H9 (cell line): ENCODE measurements at regions not wholly inside any gene's neighbourhood (a gene's known extent, or its start where the extent isn't known, plus 50 kb on each side); places are given as distances from the start of the nearest gene placed in this dataset.

Source experiments
- DNase-seq: peaks from one replicate; pipeline ENCODE4 v3.0.0-alpha.2; 2017
- H2AFZ ChIP-seq: one replicate; pipeline ENCODE4 v1.6.1; 2013; ENCODE audit warnings: mild to moderate bottlenecking, low read length, control low read depth, moderate library complexity
- H2AK5ac ChIP-seq: 2 replicates; pipeline ENCODE4 v1.6.1; 2013; ENCODE audit warnings: low read length, control low read depth, mixed read lengths; ENCODE audit not compliant: insufficient read length
- H2BK120ac ChIP-seq: one replicate; pipeline ENCODE4 v1.6.1; 2013; ENCODE audit warnings: low read depth, mild to moderate bottlenecking, low read length, control low read depth, inconsistent platforms; ENCODE audit not compliant: poor library complexity, severe bottlenecking
- H2BK12ac ChIP-seq: 2 replicates; pipeline ENCODE4 v1.6.1; 2013; ENCODE audit warnings: low read length, control low read depth, mixed read lengths, low read depth; ENCODE audit not compliant: insufficient read length
- H2BK15ac ChIP-seq: 2 replicates; pipeline ENCODE4 v1.6.1; 2013; ENCODE audit warnings: low read depth, low read length, control low read depth
- H2BK20ac ChIP-seq: one replicate; pipeline ENCODE4 v1.6.1; 2013; ENCODE audit warnings: low read depth, mild to moderate bottlenecking, low read length, control low read depth, inconsistent platforms; ENCODE audit not compliant: poor library complexity, severe bottlenecking
- H2BK5ac ChIP-seq: 2 replicates; pipeline ENCODE4 v1.6.1; 2013; ENCODE audit warnings: low read length, control low read depth, mixed read lengths; ENCODE audit not compliant: insufficient read length
- H3K14ac ChIP-seq: 2 replicates; pipeline ENCODE4 v1.6.1; 2013; ENCODE audit warnings: low read length, control low read depth; ENCODE audit not compliant: insufficient read depth
- H3K18ac ChIP-seq: 2 replicates; pipeline ENCODE4 v1.6.1; 2013; ENCODE audit warnings: low read depth, mild to moderate bottlenecking, mixed read lengths, low read length, control low read depth; ENCODE audit not compliant: insufficient read length
- H3K23ac ChIP-seq: 2 replicates; pipeline ENCODE4 v1.6.1; 2013; ENCODE audit warnings: low read length, control low read depth, mixed read lengths, low read depth; ENCODE audit not compliant: insufficient read length
- H3K23me2 ChIP-seq: 2 replicates; pipeline ENCODE4 v1.6.1; 2013; ENCODE audit warnings: low read depth, mild to moderate bottlenecking, mixed read lengths, low read length, control low read depth; ENCODE audit not compliant: insufficient read length, poor library complexity, severe bottlenecking
- H3K27ac ChIP-seq: 2 replicates; pipeline ENCODE4 v1.5.1; 2013; ENCODE audit warnings: low read length, control low read depth, mixed read lengths, low read depth; ENCODE audit not compliant: insufficient read length
- H3K27me3 ChIP-seq: 2 replicates; pipeline ENCODE4 v1.6.1; 2013; ENCODE audit warnings: low read length, control low read depth, inconsistent platforms; ENCODE audit not compliant: insufficient read depth
- H3K4ac ChIP-seq: 2 replicates; pipeline ENCODE4 v1.6.1; 2013; ENCODE audit warnings: low read depth, mild to moderate bottlenecking, control low read depth, inconsistent platforms, low read length, moderate library complexity
- H3K4me1 ChIP-seq: 2 replicates; pipeline ENCODE4 v1.6.1; 2013; ENCODE audit warnings: low read length, control low read depth, inconsistent platforms; ENCODE audit not compliant: insufficient read depth
- H3K4me2 ChIP-seq: 2 replicates; pipeline ENCODE4 v1.6.1; 2013; ENCODE audit warnings: low read length, control low read depth, mixed read lengths; ENCODE audit not compliant: insufficient read length, insufficient read depth
- H3K56ac ChIP-seq: 2 replicates; pipeline ENCODE4 v1.6.1; 2013; ENCODE audit warnings: low read depth, mild to moderate bottlenecking, mixed read lengths, low read length, control low read depth; ENCODE audit not compliant: insufficient read length
- H3K79me1 ChIP-seq: 2 replicates; pipeline ENCODE4 v1.6.1; 2013; ENCODE audit warnings: low read depth, mild to moderate bottlenecking, moderate library complexity, low read length, control low read depth, inconsistent platforms; ENCODE audit not compliant: insufficient read depth, poor library complexity, severe bottlenecking
- H3K79me2 ChIP-seq: 2 replicates; pipeline ENCODE4 v1.6.1; 2013; ENCODE audit warnings: low read length, control low read depth, inconsistent platforms; ENCODE audit not compliant: insufficient read depth
- H3K9ac ChIP-seq: 2 replicates; pipeline ENCODE4 v1.6.1; 2013; ENCODE audit warnings: low read length, control low read depth, mixed read lengths; ENCODE audit not compliant: insufficient read length; ENCODE audit errors: extremely low read depth
- H3K9me3 ChIP-seq: one replicate; pipeline ENCODE4 v1.6.1; 2013; ENCODE audit warnings: low read depth, low read length, inconsistent platforms; ENCODE audit not compliant: control insufficient read depth
- H3T11ph ChIP-seq: one replicate; pipeline ENCODE4 v1.6.1; 2013; ENCODE audit warnings: mild to moderate bottlenecking, low read length, control low read depth, inconsistent platforms
- H4K20me1 ChIP-seq: one replicate; pipeline ENCODE4 v1.6.1; 2013; ENCODE audit not compliant: control insufficient read depth, insufficient read length, insufficient read depth
- H4K5ac ChIP-seq: 2 replicates; pipeline ENCODE4 v1.6.1; 2013; ENCODE audit warnings: low read depth, mild to moderate bottlenecking, mixed read lengths, low read length, control low read depth; ENCODE audit not compliant: insufficient read length
- H4K8ac ChIP-seq: replicated peaks from 2 replicates; pipeline ENCODE4 v1.6.1; 2013; ENCODE audit warnings: low read length, control low read depth, mixed read lengths, low read depth; ENCODE audit not compliant: insufficient read length
- H4K91ac ChIP-seq: 2 replicates; pipeline ENCODE4 v1.6.1; 2013; ENCODE audit warnings: low read depth, mild to moderate bottlenecking, moderate library complexity, mixed read lengths, low read length, control low read depth; ENCODE audit not compliant: insufficient read length
- H3K27ac Mint-ChIP-seq, 3 experiments: 2 replicates in 2 of 3; 3 replicates in 1 of 3; pipeline ENCODE4 v1.8.0; 2020 to 2021; ENCODE audit warnings: mixed read lengths in 3 of 3, mild to moderate bottlenecking in 1 of 3, moderate library complexity in 1 of 3
- H3K27me3 Mint-ChIP-seq: 2 replicates; pipeline ENCODE4 v1.8.0; 2021; ENCODE audit warnings: low read depth, mild to moderate bottlenecking, moderate library complexity, mixed read lengths
- H3K36me3 Mint-ChIP-seq, 3 experiments: 2 replicates in 2 of 3; 3 replicates in 1 of 3; pipeline ENCODE4 v1.8.0; 2020 to 2021; ENCODE audit warnings: low read depth in 3 of 3, mixed read lengths in 3 of 3; ENCODE audit not compliant: insufficient read depth in 1 of 3
- H3K4me1 Mint-ChIP-seq, 2 experiments: 2 replicates each; pipeline ENCODE4 v1.8.0; 2020; ENCODE audit warnings: mixed read lengths in 2 of 2
- H3K4me3 Mint-ChIP-seq, 2 experiments: 2 replicates in 1 of 2; 3 replicates in 1 of 2; pipeline ENCODE4 v1.8.0; 2020 to 2021; ENCODE audit warnings: mild to moderate bottlenecking in 2 of 2, mixed read lengths in 2 of 2, moderate library complexity in 1 of 2
- H3K9me3 Mint-ChIP-seq, 2 experiments: 2 replicates in 1 of 2; 3 replicates in 1 of 2; pipeline ENCODE4 v1.8.0; 2020; ENCODE audit warnings: mild to moderate bottlenecking in 2 of 2, mixed read lengths in 2 of 2, moderate library complexity in 1 of 2
- WGBS: extraction: QIAGEN DNeasy Blood & Tissue Kit; methylation state at CpG from one replicate; pipeline ENCODE4 v1.1.7; 2013; ENCODE audit warnings: missing lambda C conversion rate, low lambda C conversion rate, mixed read lengths; ENCODE audit not compliant: insufficient read length; ENCODE audit errors: extremely low coverage; 5-methylcytosine and 5-hydroxymethylcytosine counted together
- TF ChIP-seq, protein P1 (sequence below): fragments of 200-600 bp; sonication (generic); conservative IDR thresholded peaks from 3 replicates; pipeline ENCODE4 v1.8.0; 2021; ENCODE audit warnings: antibody characterized with exemption, mild to moderate bottlenecking

DNA sequence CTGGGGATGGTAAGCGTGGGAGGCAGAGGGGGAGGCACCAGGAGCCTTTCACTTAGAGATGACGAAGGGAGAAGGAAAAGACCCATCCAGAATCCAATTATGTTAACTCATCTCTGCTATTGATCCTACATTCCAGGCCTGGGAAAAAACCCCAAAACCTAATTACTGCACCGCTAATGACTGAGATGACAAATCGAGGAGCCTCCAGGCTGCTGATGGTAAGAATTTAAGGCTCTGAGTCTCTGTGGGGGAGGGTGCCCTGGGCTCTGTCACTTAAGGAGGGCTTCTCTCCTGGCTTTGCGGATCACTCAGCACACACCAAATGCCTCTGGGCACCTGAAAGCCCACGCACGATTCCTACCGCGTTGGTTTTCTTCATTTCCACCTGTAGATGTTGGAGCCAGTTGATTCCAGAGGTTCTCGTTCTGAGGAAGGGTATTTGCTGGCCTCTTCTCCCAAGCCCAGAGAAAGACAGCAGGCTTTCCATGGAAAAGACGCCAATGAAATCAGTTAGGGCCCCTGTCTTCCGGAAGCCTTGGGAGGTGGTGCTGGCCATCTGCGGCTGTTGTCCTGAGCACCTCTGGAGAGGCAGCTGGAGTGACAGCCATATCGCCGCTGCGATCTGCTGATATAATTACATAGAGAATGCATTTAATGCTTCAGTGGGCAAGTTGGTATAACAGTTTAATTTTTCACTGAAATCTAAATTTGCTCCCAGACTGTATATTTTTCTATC, 751.2 kb downstream of the BRD1 start:
- no peaks in the 10 kb centered on the region for H3K4me1 Mint-ChIP-seq
- no peak overlapping the region for H3K4me2 ChIP-seq
- no peaks in the 10 kb centered on the region for H3K79me1 ChIP-seq
- no peak overlapping the region for H2AFZ ChIP-seq
- no peak overlapping the region; a peak in 1 of 7 replicates for H3K27ac Mint-ChIP-seq
- H2BK5ac ChIP-seq, result no peak overlapping the region
- H3K9me3 Mint-ChIP-seq, result no peaks in the 10 kb centered on the region
- no peaks in the 10 kb centered on the region for H3K36me3 Mint-ChIP-seq
- no peaks in the 10 kb centered on the region for H3K4me1 ChIP-seq
- H2BK20ac ChIP-seq, result no peak overlapping the region
- H2BK120ac ChIP-seq, result no peak overlapping the region
- H3K4ac ChIP-seq, result no peak overlapping the region
- H3K9me3 ChIP-seq, result no peaks in the 10 kb centered on the region
- no CpG with 5 or more reads among the region's 16 CpGs for WGBS
- TF ChIP-seq, protein P1, sequence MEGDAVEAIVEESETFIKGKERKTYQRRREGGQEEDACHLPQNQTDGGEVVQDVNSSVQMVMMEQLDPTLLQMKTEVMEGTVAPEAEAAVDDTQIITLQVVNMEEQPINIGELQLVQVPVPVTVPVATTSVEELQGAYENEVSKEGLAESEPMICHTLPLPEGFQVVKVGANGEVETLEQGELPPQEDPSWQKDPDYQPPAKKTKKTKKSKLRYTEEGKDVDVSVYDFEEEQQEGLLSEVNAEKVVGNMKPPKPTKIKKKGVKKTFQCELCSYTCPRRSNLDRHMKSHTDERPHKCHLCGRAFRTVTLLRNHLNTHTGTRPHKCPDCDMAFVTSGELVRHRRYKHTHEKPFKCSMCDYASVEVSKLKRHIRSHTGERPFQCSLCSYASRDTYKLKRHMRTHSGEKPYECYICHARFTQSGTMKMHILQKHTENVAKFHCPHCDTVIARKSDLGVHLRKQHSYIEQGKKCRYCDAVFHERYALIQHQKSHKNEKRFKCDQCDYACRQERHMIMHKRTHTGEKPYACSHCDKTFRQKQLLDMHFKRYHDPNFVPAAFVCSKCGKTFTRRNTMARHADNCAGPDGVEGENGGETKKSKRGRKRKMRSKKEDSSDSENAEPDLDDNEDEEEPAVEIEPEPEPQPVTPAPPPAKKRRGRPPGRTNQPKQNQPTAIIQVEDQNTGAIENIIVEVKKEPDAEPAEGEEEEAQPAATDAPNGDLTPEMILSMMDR, result no peak
- no peak overlapping the region for H3K18ac ChIP-seq
- no peaks in the 10 kb centered on the region for H4K20me1 ChIP-seq
- H3T11ph ChIP-seq, result no peak overlapping the region
- H3K27me3 Mint-ChIP-seq, result peaks cover 16% of the 10 kb centered on the region
- no peak overlapping the region for H2BK15ac ChIP-seq
- H3K23ac ChIP-seq, result no peak overlapping the region
- H4K5ac ChIP-seq, result no peak overlapping the region
- no peak overlapping the region for H3K27ac ChIP-seq
- no peak overlapping the region for H2AK5ac ChIP-seq
- no peaks in the 10 kb centered on the region for H3K79me2 ChIP-seq
- no peaks in the 10 kb centered on the region for H3K23me2 ChIP-seq
- no peak overlapping the region for H3K14ac ChIP-seq
- no peak for DNase-seq
- no peak overlapping the region for H2BK12ac ChIP-seq
- no peak overlapping the region for H4K91ac ChIP-seq
- H3K27me3 ChIP-seq, result no peaks in the 10 kb centered on the region
- no peak overlapping the region for H3K4me3 Mint-ChIP-seq
- H4K8ac ChIP-seq, result no peak overlapping the region
- no peak overlapping the region for H3K56ac ChIP-seq
- H3K9ac ChIP-seq, result no peak overlapping the region
